ES-I3 (cell line): ENCODE measurements at regions not wholly inside any gene's neighbourhood (a gene's known extent, or its start where the extent isn't known, plus 50 kb on each side); places are given as distances from the start of the nearest gene placed in this dataset.
"Not testable (repeated sequence)": the region's sequence is repeated elsewhere in the genome, so short reads cannot be mapped to it uniquely, and the experiment has no call there.

Experiments used
- H3K36me3 ChIP-seq: 2 replicates; pipeline ENCODE4 v1.6.1; 2013; ENCODE audit warnings: mild to moderate bottlenecking, low read length, control low read depth, moderate library complexity; ENCODE audit not compliant: insufficient read depth
- H3K4me1 ChIP-seq: 2 replicates; pipeline ENCODE4 v1.6.1; 2013; ENCODE audit warnings: mild to moderate bottlenecking, control low read depth, low read length; ENCODE audit not compliant: insufficient read depth
- H3K9ac ChIP-seq: 2 replicates; pipeline ENCODE4 v1.6.1; 2013; ENCODE audit warnings: low read depth, mild to moderate bottlenecking, low read length, moderate library complexity
- H3K9me3 ChIP-seq: 2 replicates; pipeline ENCODE4 v1.6.1; 2013; ENCODE audit warnings: mild to moderate bottlenecking, low read length, moderate library complexity; ENCODE audit not compliant: control insufficient read depth, insufficient read depth

DNA sequence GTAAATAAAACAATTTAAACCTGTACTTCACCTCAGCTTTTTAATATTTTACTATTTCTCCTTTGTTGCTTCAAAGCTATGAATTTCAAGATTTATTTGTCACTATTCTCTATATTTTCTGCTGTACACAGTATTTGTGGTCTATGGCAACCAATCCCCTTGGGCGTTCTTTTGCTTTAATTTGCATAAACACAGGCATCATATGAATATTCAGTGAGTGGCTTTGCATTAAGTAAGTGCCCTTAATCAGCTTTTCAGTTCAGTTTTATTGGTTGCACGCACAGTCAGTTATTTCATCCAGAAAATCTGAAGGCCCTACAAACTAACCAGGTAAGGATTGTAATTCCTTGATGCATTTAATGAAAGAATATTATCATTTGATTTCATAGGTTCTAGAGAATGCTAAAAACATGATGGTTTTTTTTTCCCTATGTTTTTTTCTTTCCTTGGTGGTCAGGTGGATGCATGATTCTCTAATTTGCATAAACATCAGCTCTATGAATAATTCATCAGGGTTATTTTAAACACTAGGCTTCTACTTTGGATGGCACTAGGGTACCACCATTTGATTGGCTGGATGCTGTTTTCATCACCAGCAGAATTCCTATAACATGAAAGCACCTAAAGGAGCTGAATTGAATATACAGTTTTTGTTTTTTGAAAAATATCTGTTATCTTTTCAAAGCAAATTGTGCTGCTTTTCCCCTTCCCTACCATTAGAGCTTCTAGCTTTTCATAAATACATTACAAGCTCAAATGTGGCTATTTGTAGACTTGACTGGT lies 249.2 kb upstream of the CCNH start:
- no peak overlapping the region for H3K9ac ChIP-seq
- H3K36me3 ChIP-seq: no peaks in the 10 kb centered on the region
- no peaks in the 10 kb centered on the region for H3K4me1 ChIP-seq
- H3K9me3 ChIP-seq: no peaks in the 10 kb centered on the region

DNA sequence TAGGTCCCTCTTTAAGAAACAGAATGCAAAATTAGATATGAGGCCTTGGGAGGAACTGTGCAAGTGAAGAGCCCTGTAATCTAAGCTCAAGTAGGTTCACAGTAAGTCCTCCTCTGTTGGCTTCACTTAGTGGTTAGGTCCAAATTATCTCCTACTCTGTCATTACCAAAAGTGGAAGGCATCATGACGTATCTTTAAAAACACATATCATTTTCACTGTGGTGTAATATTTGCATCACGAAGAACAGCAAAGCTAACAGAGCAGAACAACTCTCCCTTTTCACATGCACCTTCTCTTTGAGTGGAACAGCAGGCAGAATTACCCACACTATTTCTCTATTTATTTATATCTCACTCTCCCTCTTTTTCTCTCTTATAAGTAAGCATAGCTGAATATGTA lies 240.5 kb upstream of the CCNH start:
- H3K4me1 ChIP-seq: no peaks in the 10 kb centered on the region
- H3K9ac ChIP-seq: no peak overlapping the region
- no peaks in the 10 kb centered on the region for H3K36me3 ChIP-seq
- no peaks in the 10 kb centered on the region for H3K9me3 ChIP-seq

DNA sequence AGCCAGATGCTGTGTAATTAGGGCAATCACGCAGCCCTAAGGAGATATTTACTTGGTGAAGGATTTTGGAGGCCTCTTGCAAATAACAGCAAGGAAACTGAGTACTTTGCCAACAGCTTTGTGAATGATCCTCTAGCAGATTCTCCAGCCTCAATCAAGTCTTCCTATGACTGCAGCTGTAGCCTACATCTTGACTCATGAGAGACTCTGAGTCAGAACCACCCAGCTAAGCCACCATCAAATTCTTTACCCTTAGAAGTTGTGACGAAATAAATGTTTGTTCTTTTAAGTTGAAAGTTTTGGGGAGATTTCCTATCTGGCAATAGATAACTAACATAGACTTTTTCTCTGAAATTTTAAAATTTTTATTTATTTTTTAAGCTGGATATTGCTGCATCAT lies 237.6 kb upstream of the CCNH start:
- H3K4me1 ChIP-seq: no peaks in the 10 kb centered on the region
- no peaks in the 10 kb centered on the region for H3K36me3 ChIP-seq
- no peak overlapping the region for H3K9ac ChIP-seq
- H3K9me3 ChIP-seq: no peaks in the 10 kb centered on the region

DNA sequence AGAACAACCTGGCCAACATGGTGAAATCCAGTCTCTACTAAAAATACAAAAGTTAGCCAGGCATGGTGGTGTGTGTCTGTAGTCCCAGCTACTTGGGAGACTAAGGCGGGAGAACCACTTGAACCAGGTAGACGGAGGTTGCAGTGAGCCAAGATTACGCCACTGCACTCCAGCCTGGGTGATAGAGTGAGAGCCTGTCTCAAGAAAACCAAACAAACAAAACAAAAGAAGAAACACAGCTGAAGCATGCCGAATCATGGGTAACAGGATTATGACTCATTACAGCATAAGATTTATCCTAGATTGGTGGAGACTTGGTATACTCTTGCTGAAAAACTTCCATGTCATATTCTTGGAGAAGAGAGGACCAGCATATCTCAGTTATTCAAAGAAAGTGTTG lies 236.7 kb upstream of the CCNH start:
- no peaks in the 10 kb centered on the region for H3K4me1 ChIP-seq
- H3K9ac ChIP-seq: no peak overlapping the region
- H3K9me3 ChIP-seq: no peaks in the 10 kb centered on the region
- no peaks in the 10 kb centered on the region for H3K36me3 ChIP-seq

DNA sequence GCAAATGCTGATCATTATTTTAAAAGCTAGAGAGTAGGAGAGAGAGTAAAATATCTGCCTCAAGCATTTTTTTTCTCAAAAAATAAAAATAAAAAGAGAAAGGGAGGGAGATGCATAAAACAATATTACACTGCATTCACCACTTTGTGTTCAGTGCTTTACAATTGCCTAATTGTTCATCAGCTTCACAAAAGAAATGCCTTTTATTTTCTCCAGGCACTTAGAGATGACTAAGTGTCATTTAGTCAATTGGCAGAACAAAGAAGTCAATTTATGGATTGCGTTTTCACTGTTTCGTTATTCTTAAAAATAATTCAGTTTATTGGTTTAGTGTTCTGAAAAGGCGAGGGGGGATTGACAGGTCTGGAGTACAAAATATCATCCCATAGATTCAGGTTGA lies 232.5 kb upstream of the CCNH start:
- no peaks in the 10 kb centered on the region for H3K9me3 ChIP-seq
- no peaks in the 10 kb centered on the region for H3K4me1 ChIP-seq
- no peak overlapping the region for H3K9ac ChIP-seq
- no peaks in the 10 kb centered on the region for H3K36me3 ChIP-seq

DNA sequence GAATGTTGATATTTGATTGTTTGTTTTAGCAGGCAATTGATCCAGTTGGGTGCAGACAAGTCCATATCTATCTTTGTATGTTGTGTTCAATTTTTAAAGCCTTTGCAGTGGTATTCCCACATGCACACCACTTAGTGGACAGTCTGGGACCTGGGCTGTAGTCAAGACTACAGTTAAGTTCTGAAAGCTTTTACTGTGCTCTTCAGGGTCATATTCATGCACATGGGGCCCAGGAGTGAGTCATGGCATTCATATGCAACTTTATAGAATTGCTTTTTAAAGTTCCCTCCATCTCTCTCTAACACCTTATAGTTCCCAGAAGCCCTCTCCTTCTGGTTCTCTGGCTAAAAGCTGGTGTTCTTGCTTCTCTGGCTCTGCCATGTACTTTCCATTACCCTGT lies 228.2 kb upstream of the CCNH start:
- H3K9me3 ChIP-seq: no peaks in the 10 kb centered on the region
- no peak overlapping the region for H3K9ac ChIP-seq

DNA sequence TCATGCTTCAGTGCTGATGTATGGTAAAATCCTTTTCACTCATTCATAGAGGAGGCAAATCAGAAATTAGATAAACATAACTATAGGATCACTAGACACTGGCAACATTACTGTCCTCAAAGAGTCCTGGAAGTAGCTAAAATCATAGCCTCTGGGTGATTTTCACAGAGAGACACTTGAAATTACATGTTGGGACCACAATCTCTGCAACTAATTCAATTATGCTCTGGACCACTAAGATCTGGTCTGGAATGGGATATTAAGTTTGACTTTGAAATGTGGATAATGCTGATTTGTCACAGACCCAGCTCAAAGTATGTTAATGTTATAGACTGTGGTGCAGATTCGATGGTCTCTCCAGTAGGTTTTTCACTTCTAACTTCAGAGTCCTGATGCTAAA lies 214.6 kb upstream of the CCNH start:
- Histone ChIP-seq H3K9me3 (no peaks in the 10 kb centered on the region), H3K36me3 (no peaks in the 10 kb centered on the region), H3K4me1 (no peaks in the 10 kb centered on the region), H3K9ac (no peak overlapping the region)

More for the DNA sequence above, 228.2 kb upstream of the CCNH start:
- H3K4me1 ChIP-seq: no peaks in the 10 kb centered on the region
- H3K36me3 ChIP-seq: no peaks in the 10 kb centered on the region

DNA sequence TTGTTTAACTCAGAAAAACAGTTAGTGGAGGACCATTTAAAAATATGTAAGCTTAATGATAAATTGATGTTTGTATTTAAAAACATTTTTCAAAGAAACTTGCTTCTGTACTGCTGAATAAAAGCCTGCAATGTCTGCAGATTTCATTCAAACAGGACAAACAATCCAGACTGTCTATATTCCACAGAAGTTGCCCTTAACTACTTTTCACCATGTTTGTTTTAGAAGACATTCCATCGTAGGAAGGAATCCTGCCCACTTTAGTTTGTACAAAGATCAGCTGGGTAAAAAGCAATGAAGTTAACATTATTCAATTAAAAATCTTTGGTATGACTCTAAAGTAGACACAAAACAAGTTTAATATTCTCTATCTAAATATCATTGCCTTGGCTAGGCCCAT lies 195.7 kb upstream of the CCNH start:
- Histone ChIP-seq H3K4me1 (no peaks in the 10 kb centered on the region), H3K9ac (no peak overlapping the region), H3K36me3 (no peaks in the 10 kb centered on the region), H3K9me3 (no peaks in the 10 kb centered on the region)

DNA sequence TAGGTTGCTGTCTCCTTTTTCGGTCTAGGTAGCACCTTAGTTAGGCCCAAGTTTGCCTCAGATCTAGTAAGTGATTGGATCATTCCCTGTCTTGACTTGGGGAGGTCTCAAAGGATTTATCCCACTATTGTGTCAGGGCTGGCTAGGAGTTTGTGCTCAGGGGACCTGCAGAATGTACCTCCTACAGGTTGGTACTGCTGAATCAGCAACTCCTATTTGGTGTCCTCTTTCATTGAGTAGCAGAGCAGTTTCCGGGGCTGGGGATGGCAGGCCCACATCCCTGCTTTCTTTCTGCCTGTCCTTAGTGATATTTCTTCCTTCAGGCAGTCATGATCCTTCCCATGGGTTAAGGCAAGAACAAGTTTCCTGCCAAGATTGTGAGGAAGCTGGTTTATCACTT lies 192.9 kb upstream of the CCNH start:
- Histone ChIP-seq H3K36me3 (no peaks in the 10 kb centered on the region), H3K9me3 (no peaks in the 10 kb centered on the region), H3K9ac (no peak overlapping the region), H3K4me1 (no peaks in the 10 kb centered on the region)

DNA sequence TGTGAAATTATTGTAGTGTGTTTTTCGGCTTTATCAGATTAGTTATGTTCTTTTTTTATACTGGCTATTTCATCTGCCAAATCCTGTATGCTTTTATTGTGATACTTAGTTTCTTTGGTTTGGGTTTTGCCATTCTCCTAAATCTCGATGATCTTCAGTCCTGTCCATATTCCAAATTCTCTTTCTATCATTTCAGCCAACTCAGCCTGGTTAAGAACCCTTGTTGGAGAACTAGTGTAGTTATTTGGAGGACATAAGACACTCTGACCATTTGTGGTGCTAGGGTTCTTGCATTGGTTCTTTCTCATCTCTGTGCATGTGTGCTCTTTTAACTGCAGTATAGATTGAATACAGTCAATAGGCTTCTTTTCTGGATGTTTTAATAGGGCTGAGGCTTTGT lies 187.0 kb upstream of the CCNH start:
- Histone ChIP-seq H3K36me3 (no peaks in the 10 kb centered on the region), H3K9me3 (peaks cover 6% of the 10 kb centered on the region; the same call in 1 of the 2 replicates), H3K4me1 (no peaks in the 10 kb centered on the region), H3K9ac (no peak overlapping the region)

DNA sequence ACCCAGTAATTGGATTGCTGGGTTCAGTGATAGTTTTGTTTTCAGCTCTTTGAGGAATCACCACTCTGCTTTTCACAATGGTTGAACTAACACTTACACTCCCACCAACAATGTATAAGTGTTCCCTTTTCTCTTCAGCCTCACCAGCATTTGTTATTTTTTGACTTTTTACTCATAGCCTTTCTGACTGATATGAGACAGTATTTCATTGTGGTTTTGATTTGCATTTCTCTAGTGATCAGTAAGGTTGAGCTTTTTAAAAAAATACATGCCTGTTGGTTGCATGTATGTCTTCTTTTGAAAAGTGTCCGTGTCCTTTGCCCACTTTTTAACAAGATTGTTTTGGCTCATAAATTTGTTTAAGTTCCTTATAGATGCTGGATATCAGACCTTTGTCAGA lies 185.7 kb upstream of the CCNH start:
- Histone ChIP-seq H3K4me1 (no peaks in the 10 kb centered on the region), H3K9me3 (peaks cover 6% of the 10 kb centered on the region; the same call in 1 of the 2 replicates), H3K36me3 (no peaks in the 10 kb centered on the region), H3K9ac (no peak overlapping the region)

DNA sequence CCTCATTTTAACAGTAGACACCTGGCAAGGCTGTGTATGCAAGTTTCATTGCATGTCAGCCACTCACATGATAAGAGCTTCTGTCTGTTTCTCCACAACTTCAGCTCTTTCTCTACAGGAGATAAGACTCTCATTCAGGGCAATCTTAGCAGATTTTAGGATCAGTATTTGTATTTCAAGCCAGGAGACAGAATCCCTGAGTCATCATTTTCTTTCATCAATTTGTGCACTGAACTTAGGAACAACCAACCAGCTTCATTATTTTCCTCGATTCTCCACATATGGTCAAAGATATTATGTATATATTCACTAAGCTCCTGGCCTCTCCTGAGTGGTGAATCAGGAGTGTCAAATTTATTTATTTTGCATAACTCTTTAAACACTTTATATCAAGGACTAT lies 181.8 kb upstream of the CCNH start:
- no peak overlapping the region for H3K9ac ChIP-seq
- peaks cover 6% of the 10 kb centered on the region; the same call in 1 of the 2 replicates for H3K9me3 ChIP-seq
- H3K36me3 ChIP-seq: no peaks in the 10 kb centered on the region
- H3K4me1 ChIP-seq: no peaks in the 10 kb centered on the region

DNA sequence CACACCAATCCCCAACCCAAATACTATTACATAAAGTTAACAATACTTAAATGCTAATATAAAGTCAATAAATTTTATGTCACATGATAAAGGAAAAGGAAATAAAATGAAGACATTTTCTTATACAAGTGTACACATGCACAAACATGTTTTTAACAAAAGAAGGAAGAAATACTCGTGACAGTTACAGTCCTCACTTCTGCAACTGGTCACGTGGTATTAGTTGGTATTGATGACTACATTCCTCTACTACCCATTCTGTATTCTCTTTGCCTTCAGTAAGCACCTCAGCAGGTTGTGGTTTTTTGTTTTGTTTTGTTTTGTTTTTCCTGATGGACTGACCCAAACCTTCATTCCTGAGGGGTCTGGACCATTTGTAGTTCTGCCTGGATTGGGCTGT lies 176.9 kb upstream of the CCNH start:
- Histone ChIP-seq H3K36me3 (no peaks in the 10 kb centered on the region), H3K4me1 (peaks cover 9% of the 10 kb centered on the region; the same call in 1 of the 2 replicates), H3K9me3 (no peaks in the 10 kb centered on the region), H3K9ac (no peak overlapping the region)

DNA sequence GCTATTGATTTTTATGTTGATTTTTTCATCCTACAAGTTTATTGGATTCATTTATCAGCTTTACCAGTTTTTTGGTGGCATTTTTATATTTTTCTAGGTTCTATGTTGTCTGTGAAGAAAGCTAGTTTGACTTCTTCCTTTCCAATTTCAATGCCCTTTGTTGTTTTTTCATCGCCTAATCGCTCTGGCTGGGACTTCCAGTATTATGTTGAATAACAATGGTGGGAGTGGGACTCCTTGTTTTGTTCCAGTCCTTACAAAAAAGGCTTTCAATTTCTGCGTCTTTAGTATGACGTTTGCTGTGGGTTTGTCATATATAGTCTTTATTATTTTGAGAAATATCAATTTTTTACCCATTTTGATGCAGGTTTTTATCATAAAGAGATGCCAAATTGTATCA lies 175.6 kb upstream of the CCNH start:
- no peaks in the 10 kb centered on the region for H3K36me3 ChIP-seq
- peaks cover 9% of the 10 kb centered on the region; the same call in 1 of the 2 replicates for H3K4me1 ChIP-seq
- H3K9ac ChIP-seq: no peak overlapping the region
- H3K9me3 ChIP-seq: no peaks in the 10 kb centered on the region

DNA sequence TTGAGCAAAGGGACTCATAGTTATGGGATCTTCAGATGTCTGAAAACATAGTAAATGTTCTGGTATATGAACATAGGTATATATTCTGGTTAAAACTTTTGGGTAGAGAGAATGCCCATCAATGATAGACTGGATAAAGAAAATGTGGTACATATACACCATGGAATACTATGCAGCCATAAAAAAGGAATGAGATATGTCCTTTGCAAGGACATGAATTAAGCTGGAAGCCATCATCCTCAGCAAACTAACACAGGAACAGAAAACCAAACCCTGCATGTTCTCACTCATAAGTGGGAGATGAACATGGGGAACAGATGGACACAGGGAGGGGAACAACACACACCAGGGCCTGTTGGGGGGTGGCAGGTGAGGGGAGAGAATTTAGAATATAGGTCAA lies 171.0 kb upstream of the CCNH start:
- not testable (repeated sequence) for H3K36me3 ChIP-seq, H3K9me3 ChIP-seq, H3K9ac ChIP-seq, H3K4me1 ChIP-seq
